Nephron progenitor cell (in vitro differentiated cells): ENCODE measurements at regions not wholly inside any gene's neighbourhood (a gene's known extent, or its start where the extent isn't known, plus 50 kb on each side); places are given as distances from the start of the nearest gene placed in this dataset.
"Not testable (repeated sequence)": the region's sequence is repeated elsewhere in the genome, so short reads cannot be mapped to it uniquely, and the experiment has no call there.

Source experiments
- DNase-seq: peaks from one replicate; pipeline ENCODE4 v3.0.0; 2021
- H3K27ac Mint-ChIP-seq: 2 replicates; pipeline ENCODE4 v1.8.0; 2021; ENCODE audit warnings: mild to moderate bottlenecking, moderate library complexity, mixed read lengths
- H3K27me3 Mint-ChIP-seq: 2 replicates; pipeline ENCODE4 v1.8.0; 2021; ENCODE audit warnings: mild to moderate bottlenecking, low read depth, mixed read lengths; ENCODE audit not compliant: poor library complexity
- H3K36me3 Mint-ChIP-seq: 2 replicates; pipeline ENCODE4 v1.8.0; 2021; ENCODE audit warnings: low read depth, mixed read lengths
- H3K4me1 Mint-ChIP-seq: 2 replicates; pipeline ENCODE4 v1.8.0; 2021; ENCODE audit warnings: mixed read lengths
- H3K4me3 Mint-ChIP-seq: 2 replicates; pipeline ENCODE4 v1.8.0; 2021; ENCODE audit warnings: mild to moderate bottlenecking, moderate library complexity, mixed read lengths
- H3K9me3 Mint-ChIP-seq: 2 replicates; pipeline ENCODE4 v1.8.0; 2021; ENCODE audit warnings: mild to moderate bottlenecking, moderate library complexity, mixed read lengths

- not testable (repeated sequence) for H3K9me3 Mint-ChIP-seq, H3K36me3 Mint-ChIP-seq, H3K27me3 Mint-ChIP-seq, DNase-seq, H3K27ac Mint-ChIP-seq, H3K4me1 Mint-ChIP-seq, H3K4me3 Mint-ChIP-seq
Observed at GRCh38 chr9:40592406-40592805, 536.1 kb downstream of the FOXD4L6 start.

- H3K4me3 Mint-ChIP-seq, H3K27ac Mint-ChIP-seq, H3K27me3 Mint-ChIP-seq, H3K36me3 Mint-ChIP-seq, DNase-seq, H3K9me3 Mint-ChIP-seq, H3K4me1 Mint-ChIP-seq: not testable (repeated sequence)
Observed at GRCh38 chr9:40591915-40592314, 536.6 kb downstream of the FOXD4L6 start.

- not testable (repeated sequence) for H3K9me3 Mint-ChIP-seq, H3K27ac Mint-ChIP-seq, H3K4me3 Mint-ChIP-seq, H3K4me1 Mint-ChIP-seq, H3K36me3 Mint-ChIP-seq, DNase-seq, H3K27me3 Mint-ChIP-seq
Observed at GRCh38 chr9:40587475-40588195, 540.8 kb downstream of the FOXD4L6 start.

GRCh38 chr9:40584039-40584438 lies 544.4 kb downstream of the FOXD4L6 start:
- H3K27me3 Mint-ChIP-seq, H3K4me1 Mint-ChIP-seq, H3K36me3 Mint-ChIP-seq, H3K9me3 Mint-ChIP-seq, H3K4me3 Mint-ChIP-seq, H3K27ac Mint-ChIP-seq: not testable (repeated sequence)
- DNase-seq, result peak; percentile 60

GRCh38 chr9:40583230-40583629 lies 545.3 kb downstream of the FOXD4L6 start:
- not testable (repeated sequence) for DNase-seq, H3K9me3 Mint-ChIP-seq, H3K4me1 Mint-ChIP-seq, H3K27ac Mint-ChIP-seq, H3K36me3 Mint-ChIP-seq, H3K27me3 Mint-ChIP-seq
- H3K4me3 Mint-ChIP-seq, result peak overlapping the region; percentile 49

- not testable (repeated sequence) for H3K27me3 Mint-ChIP-seq, DNase-seq, H3K9me3 Mint-ChIP-seq, H3K27ac Mint-ChIP-seq, H3K36me3 Mint-ChIP-seq, H3K4me1 Mint-ChIP-seq, H3K4me3 Mint-ChIP-seq
Observed at GRCh38 chr9:40578908-40579307, 549.6 kb downstream of the FOXD4L6 start.
